NCI-H128 (cell line): ENCODE measurements at regions not wholly inside any gene's neighbourhood (a gene's known extent, or its start where the extent isn't known, plus 50 kb on each side); places are given as distances from the start of the nearest gene placed in this dataset.
"Not testable (repeated sequence)": the region's sequence is repeated elsewhere in the genome, so short reads cannot be mapped to it uniquely, and the experiment has no call there.

ENCODE experiments used
- DNase-seq: peaks from one replicate; lab custom pipeline; 2025; ENCODE audit not compliant: unreplicated experiment; lab: John Stamatoyannopoulos, UW

DNA sequence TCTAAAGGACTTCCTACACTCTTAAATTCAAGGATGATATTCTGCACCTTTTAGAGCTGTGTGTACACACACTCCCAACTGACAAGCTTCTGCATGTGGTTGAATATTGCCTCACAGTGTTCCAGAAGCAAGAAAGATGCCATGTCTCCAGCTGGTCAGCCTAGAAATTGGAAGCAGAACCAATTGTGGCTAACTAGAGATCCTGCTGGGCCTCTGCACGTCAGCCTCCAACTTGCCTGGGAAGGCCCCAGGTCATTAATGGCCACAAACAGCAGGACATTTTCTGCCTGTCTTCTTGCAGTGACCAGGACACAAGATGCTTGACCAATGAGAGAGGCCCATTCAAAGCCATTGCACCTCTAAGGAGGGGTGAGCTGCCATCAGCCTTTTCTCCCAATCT, 571.9 kb upstream of the BRINP1 start:
- no peak for DNase-seq

DNA sequence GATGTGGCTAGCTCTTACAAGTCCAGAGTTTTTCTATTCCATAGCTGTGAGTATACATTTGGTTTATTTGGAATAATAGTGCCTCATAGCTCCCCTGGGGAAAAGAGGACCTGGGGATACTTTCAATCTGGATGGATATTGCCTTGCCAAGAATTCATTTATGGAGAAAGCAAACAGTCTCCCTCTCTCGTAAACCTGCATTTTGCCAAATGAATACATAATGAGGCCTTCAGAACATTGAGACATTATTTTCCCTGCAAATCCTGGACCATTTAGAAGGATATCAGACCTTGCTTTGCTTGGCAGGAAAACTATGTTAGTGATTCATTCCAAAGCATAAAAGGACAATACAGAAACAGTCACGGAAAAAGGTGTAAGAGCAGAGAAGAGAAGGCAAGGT, 569.6 kb upstream of the BRINP1 start:
- DNase-seq, result no peak

DNA sequence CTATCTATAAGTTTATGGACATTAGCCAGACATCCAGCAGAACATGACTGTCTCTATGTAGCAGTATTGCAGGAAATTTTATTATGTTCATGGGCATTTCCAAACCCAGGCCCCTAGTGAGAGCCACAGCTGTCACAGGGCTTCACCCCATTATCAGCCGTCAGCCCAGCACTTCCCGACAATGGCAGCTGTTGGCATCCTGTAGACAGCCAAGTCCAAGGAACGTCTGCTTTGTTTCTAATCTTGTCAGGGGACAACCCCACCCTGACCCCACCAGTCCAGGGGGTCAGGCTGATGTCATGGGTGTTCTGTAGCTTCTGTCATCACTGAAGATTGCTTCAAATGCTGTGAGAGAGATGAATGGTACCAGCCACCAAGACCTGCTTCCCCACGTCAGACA, 565.3 kb upstream of the BRINP1 start:
- no peak for DNase-seq

DNA sequence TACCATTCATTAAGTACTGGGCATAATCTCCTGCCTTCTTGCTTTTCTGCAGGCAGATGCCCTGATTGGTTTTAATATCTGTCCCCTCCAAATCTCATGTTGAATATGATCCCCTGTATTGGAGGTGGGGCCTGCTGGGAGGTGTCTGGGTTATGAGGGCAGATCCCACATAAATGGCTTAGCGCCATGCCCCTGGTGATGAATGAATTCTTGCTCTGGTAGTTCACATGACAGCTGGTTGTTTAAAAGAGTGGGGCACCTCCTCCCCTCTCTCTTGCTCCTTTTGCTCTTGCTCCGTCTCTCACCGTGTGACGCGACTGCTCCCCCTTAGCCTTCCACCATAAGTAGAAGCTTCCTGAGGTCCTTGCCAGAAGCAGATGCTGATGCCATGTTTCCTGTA, 564.0 kb upstream of the BRINP1 start:
- DNase-seq, result no peak

DNA sequence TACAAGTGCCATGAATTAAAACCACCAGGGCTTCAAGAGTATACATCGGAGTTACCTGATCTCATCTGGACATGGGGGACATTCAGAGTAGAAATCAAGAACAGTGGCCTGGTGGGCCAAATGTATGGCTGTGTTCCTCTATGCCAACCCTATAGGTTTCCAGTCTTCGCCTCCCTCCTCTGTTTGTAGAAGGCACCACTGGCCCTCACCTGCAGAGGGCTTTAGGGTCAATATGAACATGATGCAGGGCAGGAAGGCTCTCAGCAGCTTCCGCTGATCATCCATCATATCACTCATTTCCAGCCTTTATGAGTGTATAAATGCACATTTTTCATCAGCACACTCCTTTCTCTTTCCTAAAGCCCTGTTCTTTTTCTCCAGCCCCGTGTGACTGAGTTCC, 555.5 kb upstream of the BRINP1 start:
- DNase-seq, result no peak

DNA sequence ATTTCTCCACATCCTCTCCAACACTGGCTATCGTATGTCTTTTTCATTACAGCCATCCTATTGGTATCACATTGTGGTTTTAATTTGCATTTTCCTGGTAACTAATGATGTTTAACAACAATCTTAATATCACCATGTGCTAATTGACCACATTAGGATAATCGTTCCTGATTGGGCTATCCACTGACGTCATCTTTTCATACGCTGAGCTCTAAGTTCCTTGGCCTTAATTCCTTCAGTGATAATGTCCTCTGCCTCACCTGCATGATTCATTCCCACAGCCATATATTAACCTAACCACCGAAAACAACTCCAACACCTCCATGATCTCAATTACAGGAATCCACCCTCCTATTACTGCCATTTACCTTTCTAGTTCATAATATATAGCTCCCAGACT, 547.9 kb upstream of the BRINP1 start:
- DNase-seq, result no peak

DNA sequence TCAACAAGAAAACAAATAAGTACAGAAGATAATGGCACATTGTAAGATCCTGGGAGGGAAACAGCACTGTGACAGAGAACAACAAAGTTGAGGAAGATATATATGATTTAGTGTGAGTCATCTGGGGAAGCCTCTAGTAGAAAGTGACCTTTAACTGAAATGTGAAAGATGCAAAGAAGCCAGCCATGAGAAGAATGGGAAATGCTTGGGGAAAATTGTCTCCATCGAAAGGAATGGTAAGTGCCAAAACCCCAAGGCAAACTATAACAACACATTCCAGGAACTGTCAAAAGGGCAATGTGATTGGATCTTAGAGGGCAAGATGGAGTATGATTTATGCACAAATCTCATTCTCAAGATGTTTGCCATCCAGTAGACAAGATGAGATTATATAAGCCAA, 537.8 kb upstream of the BRINP1 start:
- DNase-seq, result no peak

DNA sequence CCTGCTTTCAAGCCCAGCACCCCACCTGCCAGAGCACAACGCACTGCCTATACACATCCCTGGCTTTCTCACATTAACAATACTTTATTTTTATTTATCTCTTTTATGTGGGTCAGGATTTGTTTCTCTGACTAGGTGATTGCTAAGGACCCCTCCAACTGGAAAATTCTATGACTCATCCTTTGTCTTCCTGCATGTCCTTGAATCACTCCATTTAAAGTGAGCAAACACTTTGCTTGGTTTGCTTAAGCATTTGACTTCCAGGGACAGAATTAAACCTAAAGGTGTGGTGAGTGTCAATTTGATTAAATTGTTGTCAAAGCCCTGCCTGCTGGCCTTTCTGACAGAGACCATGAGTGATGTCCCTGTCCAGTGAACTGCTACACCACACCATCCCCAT, 536.5 kb upstream of the BRINP1 start:
- no peak for DNase-seq

DNA sequence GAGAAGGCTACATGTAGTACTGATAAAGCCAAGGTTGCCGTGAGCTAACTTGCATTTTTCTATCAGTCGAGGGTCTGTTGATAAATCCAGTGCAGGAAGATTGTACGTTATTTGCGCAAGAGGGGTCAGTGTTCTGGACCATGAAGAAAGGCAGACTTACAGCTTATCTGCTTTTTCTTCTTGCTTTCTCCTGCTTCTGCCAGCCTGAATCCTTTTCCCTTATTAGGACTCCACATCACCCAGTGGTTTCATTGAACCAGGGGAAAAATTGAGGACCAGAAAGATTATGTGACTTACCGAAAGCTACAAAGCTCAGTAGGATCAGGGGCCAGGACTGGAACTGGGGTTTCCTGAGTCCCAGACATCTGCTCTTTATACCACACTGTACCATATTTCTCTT, 534.6 kb upstream of the BRINP1 start:
- DNase-seq, result no peak

DNA sequence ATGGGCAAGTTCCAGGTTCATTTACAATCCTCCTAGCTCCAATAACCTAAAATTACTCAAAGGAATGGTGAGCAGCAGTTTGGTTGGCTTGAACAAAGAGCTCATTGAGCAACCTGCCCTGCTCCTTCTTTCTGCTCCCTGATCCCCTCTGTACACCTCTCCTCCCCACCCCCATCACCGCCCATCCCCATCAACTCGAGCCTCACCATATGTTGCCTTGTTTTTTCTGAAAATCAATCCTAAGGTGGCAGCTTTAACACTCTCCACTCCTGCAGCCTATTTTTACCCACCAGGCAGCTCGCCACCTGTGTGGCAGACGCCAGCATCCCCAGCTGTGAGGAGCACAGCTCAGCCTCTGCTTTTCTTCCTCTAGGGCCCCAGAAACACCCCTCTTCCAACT, 533.4 kb upstream of the BRINP1 start:
- DNase-seq, result no peak

DNA sequence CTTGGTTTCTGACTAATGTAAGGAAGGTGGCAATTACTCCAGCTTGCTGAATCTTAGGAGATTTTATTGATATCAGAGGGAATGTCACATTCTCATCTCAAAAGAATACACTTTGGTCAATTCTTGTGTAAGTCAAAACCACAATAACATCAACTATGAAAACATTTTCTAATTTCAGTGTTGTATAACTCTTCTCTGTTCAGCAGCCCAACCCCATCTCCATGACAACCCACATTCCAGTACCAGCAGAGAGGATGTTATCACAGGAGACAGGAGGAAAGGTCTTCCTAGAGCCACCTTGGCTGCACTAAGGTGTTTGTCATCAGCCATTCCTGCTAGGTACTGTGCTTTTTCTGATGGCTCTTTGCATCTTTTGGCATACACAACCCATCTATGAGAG, 529.1 kb upstream of the BRINP1 start:
- DNase-seq, result no peak

DNA sequence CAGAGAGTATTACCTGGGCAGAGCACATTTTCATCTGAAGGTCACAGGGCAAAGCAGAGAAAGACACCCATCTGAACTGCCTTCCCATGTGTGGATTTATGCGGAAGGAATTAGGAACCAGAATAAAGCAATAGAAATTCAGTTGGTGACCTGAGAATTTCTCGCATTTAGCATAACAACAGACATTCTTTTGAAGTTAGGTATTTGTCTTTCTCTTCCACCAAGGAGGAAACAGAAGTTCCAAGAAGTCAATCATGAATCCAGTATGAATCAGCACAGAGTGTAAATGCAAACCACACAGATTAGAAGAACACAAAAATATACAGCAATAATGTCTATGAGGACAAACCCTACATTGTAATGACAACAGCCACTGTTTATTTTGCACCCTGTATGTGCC, 515.2 kb upstream of the BRINP1 start:
- DNase-seq, result no peak

DNA sequence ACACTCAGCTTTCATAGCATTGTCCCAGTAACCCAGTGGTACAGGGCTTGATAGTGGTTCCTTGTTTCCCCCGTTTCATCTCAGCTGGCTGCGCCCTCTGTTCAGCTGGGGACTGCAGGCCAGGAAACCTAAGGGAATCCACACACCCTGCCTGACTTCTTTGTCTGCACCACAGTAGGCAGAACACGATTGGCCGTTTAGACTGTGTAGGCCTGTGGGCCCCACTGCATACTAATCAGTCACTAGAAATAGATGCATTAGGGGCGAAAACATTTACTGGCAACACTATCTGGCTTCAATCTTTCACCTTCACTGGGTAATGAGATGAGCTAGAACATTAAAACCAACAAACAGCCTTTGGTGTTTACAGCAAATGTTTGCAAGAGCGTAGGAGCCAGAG, 512.7 kb upstream of the BRINP1 start:
- DNase-seq, result no peak

DNA sequence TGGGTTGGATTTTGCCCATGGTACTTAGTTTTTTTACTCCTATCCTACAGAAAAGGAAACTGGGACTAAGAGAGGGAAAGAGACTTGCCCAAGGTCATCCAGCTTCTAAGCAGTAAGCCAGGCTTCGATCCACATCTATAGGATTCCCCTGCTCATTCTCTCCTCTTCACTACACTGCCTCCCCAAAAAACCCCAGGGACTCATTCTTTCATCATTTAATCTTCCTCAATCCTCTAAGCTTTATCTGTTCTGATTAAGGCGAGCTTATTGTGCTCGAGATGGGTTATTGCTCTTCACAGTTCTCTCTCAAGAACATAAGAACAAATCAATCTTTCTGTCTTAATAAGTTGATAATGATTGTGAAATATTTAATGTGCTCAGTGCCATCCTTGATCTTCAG, 511.1 kb upstream of the BRINP1 start:
- no peak for DNase-seq

DNA sequence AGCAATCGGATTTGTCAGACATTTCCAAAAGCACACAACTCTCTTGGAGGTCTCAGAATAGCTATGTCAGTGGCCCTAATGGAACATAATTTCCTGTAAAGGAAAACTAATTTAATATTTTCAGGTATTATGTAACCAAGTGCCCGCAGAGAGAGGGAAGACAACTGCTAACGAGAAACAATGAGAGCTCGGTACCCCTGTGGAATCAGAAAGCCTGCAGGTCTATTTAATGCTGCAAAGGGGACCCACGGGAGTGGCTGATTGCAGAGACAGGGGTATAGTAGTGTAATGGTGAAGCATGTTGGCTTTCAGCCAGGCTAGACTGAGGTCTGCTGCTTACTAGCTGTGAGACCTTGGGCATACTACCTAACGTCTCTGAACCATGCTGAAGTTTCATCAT, 508.1 kb upstream of the BRINP1 start:
- DNase-seq, result no peak

DNA sequence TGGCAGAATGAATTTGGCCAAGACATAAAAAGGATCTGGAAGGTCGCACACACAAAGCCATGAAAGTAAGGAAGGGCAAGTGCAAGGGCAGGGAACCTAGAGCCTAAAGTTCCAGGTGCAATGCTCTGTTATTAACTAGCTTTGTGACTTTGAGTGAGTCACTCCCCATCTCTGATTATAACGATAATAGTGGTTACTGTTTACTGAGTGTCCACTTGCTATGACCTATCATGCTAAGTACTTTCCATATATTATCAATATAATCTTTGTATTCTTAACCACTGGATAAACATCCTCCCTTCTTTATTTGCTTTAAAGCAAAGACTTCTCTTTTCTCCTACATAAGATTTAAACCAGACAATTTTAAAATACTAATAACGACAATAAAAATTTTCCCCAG, 504.6 kb upstream of the BRINP1 start:
- DNase-seq, result no peak

DNA sequence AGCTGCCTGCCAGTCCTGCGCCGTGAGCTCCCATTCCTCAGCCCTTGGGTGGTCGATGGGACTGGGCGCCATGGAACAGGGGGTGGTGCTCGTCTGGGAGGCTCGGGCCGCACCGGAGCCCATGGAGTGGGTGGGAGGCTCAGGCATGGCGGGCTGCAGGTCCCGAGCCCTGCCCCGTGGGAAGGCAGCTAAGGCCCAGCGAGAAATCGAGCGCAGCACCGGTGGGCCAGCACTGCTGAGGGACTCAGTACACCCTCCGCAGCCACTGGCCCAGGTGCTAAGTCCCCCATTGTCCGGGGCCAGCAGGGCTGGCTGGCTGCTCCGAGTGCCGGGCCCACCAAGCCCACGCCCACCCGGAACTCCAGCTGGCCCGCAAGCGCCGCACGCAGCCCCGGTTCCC, 501.0 kb upstream of the BRINP1 start:
- not testable (repeated sequence) for DNase-seq

DNA sequence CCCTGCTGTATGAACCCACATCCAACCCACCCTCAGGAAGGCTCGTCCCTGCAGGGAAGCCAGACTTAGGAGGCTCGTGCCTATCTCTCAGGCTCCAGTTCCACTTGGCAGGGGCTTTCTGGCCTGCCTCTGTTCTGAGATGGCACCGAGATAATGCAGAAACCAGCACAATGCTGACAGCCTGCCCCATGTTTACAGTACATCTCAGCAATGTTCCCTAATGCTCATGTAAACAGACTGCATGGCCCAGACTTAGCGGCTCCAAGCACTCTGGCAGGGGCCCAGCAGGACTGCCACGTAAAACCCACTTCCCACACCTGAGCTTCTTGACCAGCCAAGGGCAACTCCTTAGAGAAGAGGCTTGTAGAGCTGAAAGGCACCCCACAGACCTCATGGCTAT, 499.5 kb upstream of the BRINP1 start:
- peak; percentile 29 for DNase-seq

DNA sequence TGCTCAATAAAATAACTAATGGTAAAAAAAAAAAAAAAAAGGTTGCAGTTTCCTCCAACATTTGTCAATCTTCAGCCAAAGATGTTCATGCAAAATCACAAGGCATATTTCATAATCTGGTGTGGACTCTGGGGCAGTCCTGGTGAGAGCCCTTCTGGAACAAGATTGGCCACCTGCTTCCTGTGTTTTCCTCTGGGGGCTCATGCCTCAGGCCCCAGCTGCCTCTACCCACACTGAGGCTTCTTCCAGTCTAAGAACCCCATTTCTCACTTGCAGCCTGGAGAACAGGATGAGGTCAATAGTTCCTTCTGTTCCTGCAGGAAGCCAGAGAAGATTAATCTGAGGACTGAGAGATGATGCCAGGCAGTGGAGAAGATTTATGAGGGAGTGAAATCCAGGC, 492.6 kb upstream of the BRINP1 start:
- DNase-seq, result no peak

DNA sequence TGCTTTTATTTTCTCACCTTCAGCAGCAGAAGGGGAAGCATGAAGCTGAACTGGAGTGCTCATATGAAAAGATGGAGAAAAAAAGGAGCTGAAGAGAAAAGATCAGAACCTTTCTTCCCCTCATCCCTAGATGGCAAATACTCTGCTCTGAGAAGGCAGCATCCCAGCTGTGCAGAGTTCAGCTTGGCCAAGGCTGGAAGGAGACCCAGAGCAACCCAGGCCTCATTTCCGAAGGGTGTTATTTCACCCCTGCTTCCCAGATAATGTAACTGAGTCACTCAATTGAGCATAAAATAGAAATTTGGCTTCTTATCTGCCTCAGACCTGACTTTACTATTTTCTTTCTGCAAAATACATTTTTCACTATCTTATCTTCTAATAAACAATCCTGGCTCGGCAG, 489.9 kb upstream of the BRINP1 start:
- no peak for DNase-seq

DNA sequence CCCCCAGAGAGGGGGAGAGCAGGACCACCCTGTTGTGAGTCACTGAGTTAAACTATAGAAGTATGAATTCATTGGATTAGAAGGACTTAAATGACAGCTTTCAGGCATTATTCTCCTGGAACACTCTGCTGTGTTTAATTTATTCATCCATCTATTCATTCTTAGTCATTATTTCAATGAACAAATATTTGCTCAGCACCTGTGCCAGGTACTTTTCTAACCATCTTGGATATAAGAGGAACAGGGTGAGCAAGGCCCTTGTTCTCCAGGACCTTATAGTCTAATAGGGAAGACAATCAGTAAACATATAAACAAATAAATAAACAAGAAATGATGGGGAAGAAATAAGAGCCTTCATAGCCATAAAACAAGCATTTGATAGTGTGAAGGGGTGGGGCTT, 483.9 kb upstream of the BRINP1 start:
- DNase-seq, result no peak

DNA sequence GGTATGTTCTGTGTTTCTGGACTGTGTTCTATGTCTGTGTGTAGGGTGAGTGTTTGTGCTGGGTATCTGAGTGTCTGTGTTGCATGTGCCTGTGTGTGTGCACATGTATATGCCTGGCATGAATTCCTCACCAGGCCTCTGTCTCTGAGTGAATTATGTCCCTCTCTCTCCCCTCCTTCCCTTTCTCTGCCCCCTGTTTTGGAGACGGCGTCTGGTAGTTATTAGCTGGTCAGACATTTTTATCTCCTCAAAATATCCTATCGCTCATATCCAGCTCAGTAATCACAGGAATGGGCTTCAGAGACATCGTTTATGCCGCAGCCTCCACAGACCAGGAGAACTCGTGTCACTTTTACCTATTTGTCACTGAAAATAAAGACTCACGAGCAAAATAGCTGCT, 483.2 kb upstream of the BRINP1 start:
- DNase-seq, result no peak

DNA sequence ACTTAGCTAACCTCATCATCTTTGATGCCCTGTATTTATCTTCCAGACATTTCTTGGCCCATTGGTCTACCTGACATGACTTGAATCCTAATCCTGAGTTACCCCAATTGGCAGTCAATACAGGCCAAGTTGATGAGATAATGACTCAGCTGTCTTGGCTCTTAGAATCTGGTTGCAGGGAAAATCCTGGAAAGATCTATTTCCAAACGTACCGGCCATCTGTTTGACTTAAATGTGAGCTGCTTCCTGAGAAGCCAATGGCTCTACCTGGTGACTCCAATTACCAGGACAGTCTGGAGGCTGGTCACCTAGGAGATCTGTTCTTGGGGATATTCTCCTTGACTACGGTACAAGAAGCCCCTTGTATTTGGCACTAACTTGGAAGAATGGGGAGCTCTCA, 475.2 kb upstream of the BRINP1 start:
- DNase-seq, result no peak

DNA sequence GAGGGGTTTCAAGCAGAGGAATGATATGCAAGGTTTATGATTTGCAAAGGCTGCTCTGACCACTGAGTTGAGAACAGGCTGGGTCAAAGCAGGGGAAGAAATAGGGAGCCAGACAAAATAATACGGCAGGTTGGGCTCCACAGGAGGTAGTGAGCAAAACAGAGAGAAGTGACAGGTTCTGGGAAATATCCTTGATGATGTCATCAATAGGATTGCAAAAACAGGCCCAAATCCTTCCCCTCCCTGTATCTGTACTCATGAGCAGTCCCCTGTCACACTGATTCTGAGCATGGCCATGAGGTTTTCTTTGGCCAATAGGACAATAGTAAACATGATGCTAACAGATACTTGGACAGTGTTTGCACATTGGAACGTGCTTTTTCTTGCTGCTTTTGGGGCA, 471.8 kb upstream of the BRINP1 start:
- DNase-seq, result no peak
